ENCODE measurements at regions not wholly inside any gene's neighbourhood (a gene's known extent, or its start where the extent isn't known, plus 50 kb on each side); places are given as distances from the start of the nearest gene placed in this dataset.

- Mint-ChIP-seq H3K4me3 (no peak overlapping the region), H3K4me1 (peaks cover 25% of the 10 kb centered on the region), H3K27me3 (peaks cover 4% of the 10 kb centered on the region), H3K27ac (peak overlapping the region; percentile 43), H3K9me3 (peaks cover 6% of the 10 kb centered on the region), H3K36me3 (ENCODE audit: low read depth) (no peaks in the 10 kb centered on the region)
- ChIA-PET POLR2A (no interaction called here), CTCF (no interaction called here)
- intact Hi-C loops (cut with micrococcal nuclease), result no loop called here
- peak; percentile 93 for ATAC-seq (ENCODE audit: low read depth)
- no peak for TF ChIP-seq CTCF (IDR thresholded peaks at IDR 0.05)
- DNase-seq, result no peak
Measured at GRCh38 chr14:97177635-97178034, 380.5 kb downstream of the VRK1 start.

GRCh38 chr14:97178781-97179180, 381.6 kb downstream of the VRK1 start:
- Mint-ChIP-seq H3K9me3 (peaks cover 6% of the 10 kb centered on the region), H3K4me1 (peaks cover 25% of the 10 kb centered on the region), H3K4me3 (no peak overlapping the region), H3K27ac (no peak overlapping the region), H3K27me3 (peaks cover 4% of the 10 kb centered on the region), H3K36me3 (ENCODE audit: low read depth) (no peaks in the 10 kb centered on the region)
- intact Hi-C loops (cut with micrococcal nuclease), result no loop called here
- CTCF ChIA-PET, result no interaction called here
- DNase-seq (no peak), ATAC-seq (ENCODE audit: low read depth) (no peak)
- no peak for TF ChIP-seq CTCF (IDR thresholded peaks at IDR 0.05)
- POLR2A ChIA-PET, result no interaction called here

GRCh38 chr14:97179573-97179972, 382.4 kb downstream of the VRK1 start:
- TF ChIP-seq CTCF (IDR thresholded peaks at IDR 0.05), result no peak
- Mint-ChIP-seq H3K27me3 (peaks cover 4% of the 10 kb centered on the region), H3K4me1 (peaks cover 25% of the 10 kb centered on the region), H3K4me3 (no peak overlapping the region), H3K27ac (no peak overlapping the region), H3K36me3 (ENCODE audit: low read depth) (no peaks in the 10 kb centered on the region), H3K9me3 (peaks cover 3% of the 10 kb centered on the region)
- POLR2A ChIA-PET, result no interaction called here
- intact Hi-C loops (cut with micrococcal nuclease), result no loop called here
- no peak for ATAC-seq (ENCODE audit: low read depth)
- DNase-seq, result no peak
- CTCF ChIA-PET, result no interaction called here

GRCh38 chr14:97180304-97181200, 383.4 kb downstream of the VRK1 start:
- intact Hi-C loops (cut with micrococcal nuclease), result no loop called here
- ATAC-seq (ENCODE audit: low read depth) (no peak), DNase-seq (no peak)
- H3K9me3 Mint-ChIP-seq, result peaks cover 3% of the 10 kb centered on the region
- POLR2A ChIA-PET, result no interaction called here
- no peak overlapping the region for H3K27ac Mint-ChIP-seq
- peaks cover 8% of the 10 kb centered on the region for H3K27me3 Mint-ChIP-seq
- no peak overlapping the region for H3K4me3 Mint-ChIP-seq
- CTCF ChIA-PET, result no interaction called here
- no peaks in the 10 kb centered on the region for H3K36me3 Mint-ChIP-seq (ENCODE audit: low read depth)
- TF ChIP-seq CTCF (IDR thresholded peaks at IDR 0.05), result no peak
- peaks cover 25% of the 10 kb centered on the region for H3K4me1 Mint-ChIP-seq

- Mint-ChIP-seq H3K4me3 (no peak overlapping the region), H3K27ac (no peak overlapping the region), H3K4me1 (no peaks in the 10 kb centered on the region), H3K36me3 (ENCODE audit: low read depth) (no peaks in the 10 kb centered on the region), H3K9me3 (peaks cover 5% of the 10 kb centered on the region), H3K27me3 (peaks cover 11% of the 10 kb centered on the region)
- intact Hi-C loops (cut with micrococcal nuclease), result no loop called here
- TF ChIP-seq CTCF (IDR thresholded peaks at IDR 0.05), result no peak
- CTCF ChIA-PET, result no interaction called here
- DNase-seq (no peak), ATAC-seq (ENCODE audit: low read depth) (no peak)
- POLR2A ChIA-PET, result no interaction called here
Measured at GRCh38 chr14:97185186-97185585, 388.0 kb downstream of the VRK1 start.

Data from activated B cell treated with CpG ODN at 0.5 μM for 24 hours (primary cell).